AG04450 (cell line): ENCODE measurements at regions not wholly inside any gene's neighbourhood (a gene's known extent, or its start where the extent isn't known, plus 50 kb on each side); places are given as distances from the start of the nearest gene placed in this dataset.

Experiments used
- CTCF ChIA-PET: fragments of 300-600, 350-600 bp; formaldehyde crosslinking; extraction: SDS; loops from one replicate; lab custom pipeline; 2022; ENCODE audit warnings: antibody characterized with exemption, inconsistent platforms; lab: Charles Lee
- POLR2A ChIA-PET: fragments of 350-600 bp; formaldehyde crosslinking; extraction: SDS; loops from one replicate; lab custom pipeline; 2021; ENCODE audit warnings: antibody characterized with exemption, inconsistent platforms; lab: Yijun Ruan, JAX
- DNase-seq: peaks from one replicate; pipeline ENCODE4 v3.0.0-alpha.2; 2011; ENCODE audit warnings: low read depth, low spot score
- H3K27ac ChIP-seq: one replicate; pipeline ENCODE4 v1.5.1; 2012; ENCODE audit warnings: low read depth, low read length, control low read depth
- H3K27me3 ChIP-seq: one replicate; pipeline ENCODE4 v1.6.0; 2012; ENCODE audit warnings: low read length; ENCODE audit not compliant: control insufficient read depth, insufficient read depth
- H3K4me3 ChIP-seq: 2 replicates; pipeline ENCODE4 v1.5.1; 2011; ENCODE audit warnings: mild to moderate bottlenecking, low read depth, low read length, control low read depth
- H3K9me3 ChIP-seq: 2 replicates; pipeline ENCODE4 v1.5.1; 2012; ENCODE audit warnings: low read length; ENCODE audit not compliant: control insufficient read depth, insufficient read depth
- CTCF ChIP-seq: IDR thresholded peaks from 2 replicates; pipeline ENCODE4 v1.5.1; 2011; ENCODE audit warnings: low read depth, low read length, control low read depth, inconsistent platforms

GRCh38 chr15:95249524-95249923 lies 1018.2 kb downstream of the MCTP2 start:
- CTCF ChIA-PET: interaction anchor here (0.6 to 0.9 kb wide), 2 partner anchors 10 to 198 kb away, joined by 3 to 4 read pairs; no protein-coding TSS in a partner anchor
- DNase-seq: no peak
- Histone ChIP-seq H3K4me3 (no peak overlapping the region), H3K27me3 (no peaks in the 10 kb centered on the region), H3K9me3 (peaks cover 2% of the 10 kb centered on the region; the same call in 1 of the 2 replicates), H3K27ac (no peak overlapping the region)
- no peak for TF ChIP-seq CTCF
- POLR2A ChIA-PET: no interaction called here

GRCh38 chr15:95252404-95252803 lies 1021.0 kb downstream of the MCTP2 start:
- CTCF ChIA-PET: interaction anchor here (0.9 kb wide), 1 partner anchor 228 kb away, joined by 4 read pairs; no protein-coding TSS in a partner anchor
- no peak for DNase-seq
- no peak for TF ChIP-seq CTCF
- POLR2A ChIA-PET: interaction anchor here (0.6 to 0.9 kb wide), 3 partner anchors 25 to 1084 kb away, joined by 3 to 4 read pairs (median 3); no protein-coding TSS in a partner anchor
- Histone ChIP-seq H3K9me3 (peaks cover 2% of the 10 kb centered on the region; the same call in 1 of the 2 replicates), H3K4me3 (no peak overlapping the region), H3K27me3 (no peaks in the 10 kb centered on the region), H3K27ac (no peak overlapping the region)

GRCh38 chr15:95254263-95254662 lies 1022.9 kb downstream of the MCTP2 start:
- no peak overlapping the region for H3K27ac ChIP-seq
- H3K27me3 ChIP-seq: no peaks in the 10 kb centered on the region
- no peak for DNase-seq
- POLR2A ChIA-PET: no interaction called here
- CTCF ChIA-PET: interaction anchor here (0.8 kb wide), 1 partner anchor 230 kb away, joined by 5 read pairs; no protein-coding TSS in a partner anchor
- TF ChIP-seq CTCF: no peak
- H3K4me3 ChIP-seq: no peak overlapping the region
- no peaks in the 10 kb centered on the region for H3K9me3 ChIP-seq

GRCh38 chr15:95259513-95259912 lies 1028.2 kb downstream of the MCTP2 start:
- H3K27me3 ChIP-seq: no peaks in the 10 kb centered on the region
- ChIA-PET POLR2A (interaction anchor here (1.3 kb wide), 1 partner anchor 18 kb away, joined by 4 read pairs; no protein-coding TSS in a partner anchor), CTCF (interaction anchor here (0.6 to 4.2 kb wide), 39 partner anchors 10 to 1096 kb away, joined by 3 to 41 read pairs (median 5); no protein-coding TSS in a partner anchor)
- peak; percentile 62 for DNase-seq
- TF ChIP-seq CTCF: peak; percentile 82
- no peak overlapping the region for H3K4me3 ChIP-seq
- H3K27ac ChIP-seq: no peak overlapping the region
- H3K9me3 ChIP-seq: no peaks in the 10 kb centered on the region

GRCh38 chr15:95259965-95260364 lies 1028.6 kb downstream of the MCTP2 start:
- CTCF ChIA-PET: interaction anchor here (0.5 to 4.2 kb wide), 36 partner anchors 12 to 1096 kb away, joined by 3 to 41 read pairs (median 5); no protein-coding TSS in a partner anchor
- Histone ChIP-seq H3K27ac (no peak overlapping the region), H3K27me3 (no peaks in the 10 kb centered on the region), H3K4me3 (no peak overlapping the region), H3K9me3 (no peaks in the 10 kb centered on the region)
- no peak for DNase-seq
- no peak for TF ChIP-seq CTCF
- POLR2A ChIA-PET: interaction anchor here (1.3 kb wide), 1 partner anchor 17 kb away, joined by 4 read pairs; no protein-coding TSS in a partner anchor
